Kidney (tissue), 13 donors: ENCODE measurements at regions not wholly inside any gene's neighbourhood (a gene's known extent, or its start where the extent isn't known, plus 50 kb on each side); places are given as distances from the start of the nearest gene placed in this dataset.

Source experiments
- DNase-seq, 5 donors: peaks; one replicate each; pipeline ENCODE4 v3.0.0-alpha.2; 2013 to 2020
- FAIRE-seq: peaks from 2 replicates; lab custom pipeline; 2012; peaks lifted over from hg19 to GRCh38; lab: Jason Lieb, UNC
- H3K27ac ChIP-seq, 2 donors: one replicate each; pipeline ENCODE4 v1.7.0; 2013; ENCODE audit warnings: low read depth in 2 of 2, low read length in 2 of 2, inconsistent platforms in 1 of 2
- H3K27me3 ChIP-seq: one replicate; pipeline ENCODE4 v1.7.1; 2013; ENCODE audit warnings: low read length, inconsistent platforms; ENCODE audit not compliant: control insufficient read depth, insufficient read depth
- H3K36me3 ChIP-seq, 3 donors: one replicate each; pipeline versions ENCODE4 v1.7.0 to v1.7.1; 2013; ENCODE audit warnings: low read length in 3 of 3, control low read depth in 1 of 3, inconsistent platforms in 1 of 3; ENCODE audit not compliant: insufficient read depth in 3 of 3, control insufficient read depth in 2 of 3
- H3K4me1 ChIP-seq, 3 donors: one replicate each; pipeline versions ENCODE4 v1.7.0 to v1.7.1; 2013; ENCODE audit warnings: low read length in 3 of 3, inconsistent platforms in 1 of 3, low read depth in 1 of 3; ENCODE audit not compliant: control insufficient read depth in 2 of 3, insufficient read depth in 2 of 3
- H3K4me3 ChIP-seq, 3 donors: one replicate each; pipeline versions ENCODE4 v1.7.0 to v1.8.1; 2013; ENCODE audit warnings: low read length in 3 of 3, control low read depth in 1 of 3, inconsistent platforms in 1 of 3
- H3K9ac ChIP-seq, 3 donors: one replicate each; pipeline versions ENCODE4 v1.7.0 to v1.7.1; 2013; ENCODE audit warnings: low read length in 3 of 3, control low read depth in 1 of 3, inconsistent platforms in 1 of 3
- H3K9me3 ChIP-seq, 3 donors: one replicate each; pipeline versions ENCODE4 v1.7.0 to v1.7.1; 2013; ENCODE audit warnings: low read length in 3 of 3, control low read depth in 1 of 3, inconsistent platforms in 1 of 3; ENCODE audit not compliant: control insufficient read depth in 2 of 3, insufficient read depth in 1 of 3
- intact Hi-C: fragments of 100-400 bp; cut with DNase I; formaldehyde crosslinking; loops from one replicate; pipeline ENCODE4 v1.11.1; 2022
- TF ChIP-seq, protein P1 (sequence below): IDR thresholded peaks from 3 replicates; pipeline ENCODE4 v1.5.1; 2012; ENCODE audit warnings: mild to moderate bottlenecking, moderate library complexity, borderline replicate concordance; ENCODE audit not compliant: insufficient read depth; ENCODE audit errors: extremely low read depth
- donor health status: control.
- donor health status: control.
- donor health status: control.
- donor health status: control.
- donor health status: control.
- donor health status: DM: yes; HTN: yes; CAD: no.
- donor health status: Normal renal cell carcinoma (clear cell type).

- no peak overlapping the region for H3K9ac ChIP-seq
- DNase-seq (no peak), FAIRE-seq (no peak)
- TF ChIP-seq, protein P1, sequence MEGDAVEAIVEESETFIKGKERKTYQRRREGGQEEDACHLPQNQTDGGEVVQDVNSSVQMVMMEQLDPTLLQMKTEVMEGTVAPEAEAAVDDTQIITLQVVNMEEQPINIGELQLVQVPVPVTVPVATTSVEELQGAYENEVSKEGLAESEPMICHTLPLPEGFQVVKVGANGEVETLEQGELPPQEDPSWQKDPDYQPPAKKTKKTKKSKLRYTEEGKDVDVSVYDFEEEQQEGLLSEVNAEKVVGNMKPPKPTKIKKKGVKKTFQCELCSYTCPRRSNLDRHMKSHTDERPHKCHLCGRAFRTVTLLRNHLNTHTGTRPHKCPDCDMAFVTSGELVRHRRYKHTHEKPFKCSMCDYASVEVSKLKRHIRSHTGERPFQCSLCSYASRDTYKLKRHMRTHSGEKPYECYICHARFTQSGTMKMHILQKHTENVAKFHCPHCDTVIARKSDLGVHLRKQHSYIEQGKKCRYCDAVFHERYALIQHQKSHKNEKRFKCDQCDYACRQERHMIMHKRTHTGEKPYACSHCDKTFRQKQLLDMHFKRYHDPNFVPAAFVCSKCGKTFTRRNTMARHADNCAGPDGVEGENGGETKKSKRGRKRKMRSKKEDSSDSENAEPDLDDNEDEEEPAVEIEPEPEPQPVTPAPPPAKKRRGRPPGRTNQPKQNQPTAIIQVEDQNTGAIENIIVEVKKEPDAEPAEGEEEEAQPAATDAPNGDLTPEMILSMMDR: no peak
- no peak overlapping the region for H3K27ac ChIP-seq
- H3K4me1 ChIP-seq: no peaks in the 10 kb centered on the region
- intact Hi-C loops: no loop called here
- no peaks in the 10 kb centered on the region for H3K9me3 ChIP-seq
- no peak overlapping the region for H3K4me3 ChIP-seq
- no peaks in the 10 kb centered on the region for H3K27me3 ChIP-seq
- H3K36me3 ChIP-seq: no peaks in the 10 kb centered on the region
Measured at GRCh38 chr4:24666816-24667477, 82.6 kb upstream of the DHX15 start.

GRCh38 chr4:24668956-24669355 is 84.6 kb upstream of the DHX15 start:
- FAIRE-seq: no peak
- Histone ChIP-seq H3K9ac (no peak overlapping the region), H3K4me3 (no peak overlapping the region), H3K4me1 (no peaks in the 10 kb centered on the region), H3K27ac (no peak overlapping the region), H3K27me3 (no peaks in the 10 kb centered on the region), H3K9me3 (no peaks in the 10 kb centered on the region), H3K36me3 (no peaks in the 10 kb centered on the region)
- DNase-seq: peak in 1 of 5 donors; percentile 66
- intact Hi-C loops: no loop called here
- TF ChIP-seq, protein P1: no peak

GRCh38 chr4:24669751-24670150 is 85.4 kb upstream of the DHX15 start:
- intact Hi-C loops: no loop called here
- no peak for FAIRE-seq
- no peaks in the 10 kb centered on the region for H3K4me1 ChIP-seq
- no peak for DNase-seq
- H3K9me3 ChIP-seq: no peaks in the 10 kb centered on the region
- no peaks in the 10 kb centered on the region for H3K36me3 ChIP-seq
- TF ChIP-seq, protein P1: no peak
- H3K4me3 ChIP-seq: no peak overlapping the region
- H3K9ac ChIP-seq: no peak overlapping the region
- H3K27ac ChIP-seq: no peak overlapping the region
- no peaks in the 10 kb centered on the region for H3K27me3 ChIP-seq

DNA sequence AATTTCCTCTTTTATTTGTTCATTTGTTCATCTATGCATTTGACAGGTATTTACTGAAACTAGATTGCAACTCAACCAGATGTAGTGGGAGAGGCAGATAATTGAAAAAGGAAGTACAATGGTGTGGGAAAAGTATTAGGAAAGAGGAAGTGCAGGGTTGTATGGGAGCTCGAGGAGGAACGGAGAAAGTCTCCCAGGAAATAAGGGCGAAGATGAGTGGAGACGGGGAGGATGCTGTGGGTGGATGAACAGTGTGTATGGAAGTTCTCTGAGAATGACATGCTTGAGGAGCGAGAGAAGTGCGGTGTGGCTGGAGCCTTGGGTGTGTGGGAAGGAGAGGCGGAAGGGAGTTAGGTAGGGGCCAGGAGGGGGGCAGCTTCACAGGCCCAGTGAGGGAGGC is 87.5 kb upstream of the DHX15 start:
- FAIRE-seq (no peak), DNase-seq (no peak)
- intact Hi-C loops: no loop called here
- H3K27ac ChIP-seq: no peak overlapping the region
- H3K9ac ChIP-seq: no peak overlapping the region
- no peaks in the 10 kb centered on the region for H3K36me3 ChIP-seq
- H3K27me3 ChIP-seq: no peaks in the 10 kb centered on the region
- TF ChIP-seq, protein P1: no peak
- H3K4me1 ChIP-seq: no peaks in the 10 kb centered on the region
- H3K4me3 ChIP-seq: no peak overlapping the region
- H3K9me3 ChIP-seq: peaks cover 0 to 4% (median 0%) of the 10 kb centered on the region in 3 donors
